ENCODE measurements at regions not wholly inside any gene's neighbourhood (a gene's known extent, or its start where the extent isn't known, plus 50 kb on each side); places are given as distances from the start of the nearest gene placed in this dataset.
A peak's percentile ranks its signal among the peaks of the same experiment; 100 is the strongest.

DNA sequence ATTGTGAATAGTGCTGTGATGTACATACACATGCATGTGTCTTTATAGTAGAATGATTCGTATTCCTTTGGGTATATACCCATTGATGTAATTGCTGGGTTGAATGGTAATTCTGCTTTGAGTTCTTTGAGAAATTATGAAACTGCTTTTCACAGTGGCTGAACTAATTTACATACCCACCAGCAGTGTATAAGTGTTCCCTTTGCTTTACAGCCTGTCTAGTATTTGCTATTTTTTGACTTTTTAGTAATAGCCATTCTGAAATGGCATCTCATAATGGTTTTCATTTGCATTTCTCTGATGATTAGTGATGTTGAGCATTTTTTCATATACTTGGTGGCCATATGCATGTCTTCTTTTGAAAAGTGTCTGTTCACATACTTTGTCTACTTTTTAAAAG lies 54.5 kb upstream of the FAM78B start:
- no CpG with 5 or more reads among the region's 1 CpG for WGBS (ENCODE audit: insufficient coverage)
- Mint-ChIP-seq H3K4me1 (no peaks in the 10 kb centered on the region), H3K9me3 (peaks cover 36 to 53% (median 37%) of the 10 kb centered on the region in 3 donors), H3K36me3 (no peaks in the 10 kb centered on the region), H3K27me3 (peaks cover 0 to 8% of the 10 kb centered on the region in 2 donors), H3K4me3 (no peak overlapping the region), H3K27ac (no peak overlapping the region)
- peaks cover 2% of the 10 kb centered on the region for H3K9me3 ChIP-seq
- no peak overlapping the region for H3K27ac ChIP-seq (ENCODE audit: low read length)
- no peak overlapping the region for H3K4me3 ChIP-seq (ENCODE audit: control insufficient read depth in 1 of 2, extremely low read depth in 1 of 2, low read length in 1 of 2)
- DNase-seq, result no peak
- no peak for ATAC-seq (replicated peaks in 1 of 4)
- H3K4me1 ChIP-seq (ENCODE audit: control insufficient read depth in 1 of 2, extremely low read depth in 1 of 2, insufficient read depth in 2 of 2, low read length in 2 of 2), result no peaks in the 10 kb centered on the region
- ChIA-PET POLR2A (no interaction called here), CTCF (no interaction called here)
- no peaks in the 10 kb centered on the region for H3K36me3 ChIP-seq (ENCODE audit: control insufficient read depth in 2 of 2, extremely low read depth in 1 of 2, insufficient read depth in 1 of 2, low read length in 1 of 2)
- no peaks in the 10 kb centered on the region for H3K27me3 ChIP-seq (replicated peaks in 1 of 2; ENCODE audit: control insufficient read depth in 2 of 2, extremely low read depth in 1 of 2, insufficient read depth in 2 of 2, low read length in 1 of 2)

DNA sequence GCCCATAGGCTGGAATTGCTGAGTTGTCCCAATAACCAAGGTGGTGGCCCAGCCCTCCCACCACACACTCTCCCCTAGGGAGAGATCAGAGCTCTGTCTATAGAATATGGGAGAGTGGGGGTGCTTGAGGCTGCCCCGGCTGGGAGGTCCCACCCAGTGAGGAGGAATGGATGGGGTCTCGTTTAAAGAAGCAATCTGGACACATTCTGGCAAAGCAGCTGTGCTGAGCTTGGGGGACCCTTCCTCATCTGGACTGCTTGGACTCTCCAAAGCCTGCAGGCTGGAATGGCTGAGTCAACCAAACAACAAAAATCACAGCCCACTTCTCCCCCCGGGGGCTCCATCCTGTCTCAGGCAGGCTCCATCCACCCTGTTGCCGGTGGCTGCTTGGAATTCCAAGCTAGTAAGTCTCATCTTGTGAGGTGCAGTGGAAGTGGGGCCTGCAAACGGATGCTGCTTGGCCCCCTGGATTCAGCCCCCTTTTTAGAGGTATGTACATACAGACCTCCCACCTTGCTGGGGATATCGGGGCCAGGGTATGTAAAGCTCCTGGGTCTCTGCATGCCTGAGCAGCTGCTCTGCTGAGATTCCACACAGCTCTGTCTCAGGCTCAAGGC lies 67.1 kb upstream of the FAM78B start:
- Histone ChIP-seq H3K4me3 (ENCODE audit: control insufficient read depth in 1 of 2, extremely low read depth in 1 of 2, low read length in 1 of 2) (no peak overlapping the region), H3K36me3 (ENCODE audit: control insufficient read depth in 2 of 2, extremely low read depth in 1 of 2, insufficient read depth in 1 of 2, low read length in 1 of 2) (no peaks in the 10 kb centered on the region), H3K27ac (ENCODE audit: low read length) (no peak overlapping the region), H3K9me3 (no peaks in the 10 kb centered on the region), H3K27me3 (replicated peaks in 1 of 2; ENCODE audit: control insufficient read depth in 2 of 2, extremely low read depth in 1 of 2, insufficient read depth in 2 of 2, low read length in 1 of 2) (peaks cover 0 to 5% of the 10 kb centered on the region in 2 experiments), H3K4me1 (ENCODE audit: control insufficient read depth in 1 of 2, extremely low read depth in 1 of 2, insufficient read depth in 2 of 2, low read length in 2 of 2) (no peaks in the 10 kb centered on the region)
- Mint-ChIP-seq H3K27me3 (no peaks in the 10 kb centered on the region), H3K36me3 (no peaks in the 10 kb centered on the region), H3K4me3 (no peak overlapping the region), H3K27ac (no peak overlapping the region), H3K9me3 (peaks cover 14 to 38% (median 35%) of the 10 kb centered on the region in 3 donors), H3K4me1 (no peaks in the 10 kb centered on the region)
- 100% methylated on average over 1 of the region's 6 CpGs for WGBS (ENCODE audit: insufficient coverage)
- CTCF ChIA-PET, result no interaction called here
- DNase-seq (no peak), ATAC-seq (replicated peaks in 1 of 4) (no peak)
- POLR2A ChIA-PET, result no interaction called here

DNA sequence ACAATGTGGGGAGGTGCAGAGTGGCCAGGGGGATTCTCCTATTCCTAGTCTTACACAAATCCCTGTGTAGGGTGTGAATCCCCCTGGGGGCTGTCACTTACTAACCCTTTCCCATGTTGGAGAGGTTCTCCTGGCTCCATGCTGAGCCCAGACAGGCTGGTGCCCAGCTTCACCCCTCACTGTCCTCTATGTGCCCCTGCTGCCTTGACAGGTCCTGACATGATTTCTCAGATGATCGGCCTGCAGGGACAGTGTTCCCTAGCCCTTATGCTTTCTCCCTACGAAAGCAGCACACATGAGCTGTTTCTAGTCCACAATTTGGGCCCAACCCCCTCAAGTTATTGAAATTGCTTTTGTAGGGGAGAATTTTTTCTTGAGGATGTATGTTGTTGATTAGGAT lies 68.9 kb upstream of the FAM78B start:
- 100% methylated on average over 2 of the region's 2 CpGs for WGBS (ENCODE audit: insufficient coverage)
- Histone ChIP-seq H3K9me3 (no peaks in the 10 kb centered on the region), H3K27me3 (replicated peaks in 1 of 2; ENCODE audit: control insufficient read depth in 2 of 2, extremely low read depth in 1 of 2, insufficient read depth in 2 of 2, low read length in 1 of 2) (peaks cover 0 to 5% of the 10 kb centered on the region in 2 experiments), H3K36me3 (ENCODE audit: control insufficient read depth in 2 of 2, extremely low read depth in 1 of 2, insufficient read depth in 1 of 2, low read length in 1 of 2) (no peaks in the 10 kb centered on the region), H3K4me1 (ENCODE audit: control insufficient read depth in 1 of 2, extremely low read depth in 1 of 2, insufficient read depth in 2 of 2, low read length in 2 of 2) (no peaks in the 10 kb centered on the region), H3K4me3 (ENCODE audit: control insufficient read depth in 1 of 2, extremely low read depth in 1 of 2, low read length in 1 of 2) (no peak overlapping the region), H3K27ac (ENCODE audit: low read length) (no peak overlapping the region)
- no peak for DNase-seq
- ChIA-PET CTCF (no interaction called here), POLR2A (no interaction called here)
- Mint-ChIP-seq H3K9me3 (peaks cover 11 to 21% (median 17%) of the 10 kb centered on the region in 3 donors), H3K36me3 (no peaks in the 10 kb centered on the region), H3K27me3 (no peaks in the 10 kb centered on the region), H3K4me1 (no peaks in the 10 kb centered on the region), H3K4me3 (no peak overlapping the region), H3K27ac (no peak overlapping the region)
- ATAC-seq (replicated peaks in 1 of 4), result no peak

DNA sequence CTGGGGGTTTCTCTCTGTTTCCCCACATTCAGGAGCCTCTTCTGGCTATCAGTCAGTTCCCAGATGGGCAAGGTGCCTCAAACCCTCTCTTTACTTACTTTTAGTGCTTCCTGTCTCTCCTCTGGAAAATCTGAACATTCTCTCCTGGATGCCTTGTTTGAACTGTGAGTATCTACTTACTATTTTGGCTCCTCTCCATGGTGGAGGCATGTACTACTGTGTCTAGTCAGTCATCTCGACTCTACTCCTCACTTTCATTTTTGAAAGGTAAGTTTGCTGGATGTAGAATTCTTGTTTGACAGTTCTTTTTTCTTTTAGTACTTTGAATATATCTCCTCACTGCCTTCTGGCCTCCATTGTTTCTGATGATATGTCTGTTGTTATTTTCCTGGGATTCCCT lies 70.9 kb upstream of the FAM78B start:
- no peak for DNase-seq
- Histone ChIP-seq H3K36me3 (ENCODE audit: control insufficient read depth in 2 of 2, extremely low read depth in 1 of 2, insufficient read depth in 1 of 2, low read length in 1 of 2) (no peaks in the 10 kb centered on the region), H3K4me1 (ENCODE audit: control insufficient read depth in 1 of 2, extremely low read depth in 1 of 2, insufficient read depth in 2 of 2, low read length in 2 of 2) (no peaks in the 10 kb centered on the region), H3K9me3 (no peaks in the 10 kb centered on the region), H3K27ac (ENCODE audit: low read length) (no peak overlapping the region), H3K4me3 (ENCODE audit: control insufficient read depth in 1 of 2, extremely low read depth in 1 of 2, low read length in 1 of 2) (no peak overlapping the region), H3K27me3 (replicated peaks in 1 of 2; ENCODE audit: control insufficient read depth in 2 of 2, extremely low read depth in 1 of 2, insufficient read depth in 2 of 2, low read length in 1 of 2) (peaks cover 0 to 5% of the 10 kb centered on the region in 2 experiments)
- H3K9me3 Mint-ChIP-seq, result peaks cover 0 to 13% (median 8%) of the 10 kb centered on the region in 3 donors
- no peaks in the 10 kb centered on the region for H3K27me3 Mint-ChIP-seq
- no peak overlapping the region for H3K4me3 Mint-ChIP-seq
- WGBS (ENCODE audit: insufficient coverage), result no CpG with 5 or more reads among the region's 1 CpG
- ChIA-PET CTCF (no interaction called here), POLR2A (no interaction called here)
- H3K36me3 Mint-ChIP-seq, result no peaks in the 10 kb centered on the region
- no peaks in the 10 kb centered on the region for H3K4me1 Mint-ChIP-seq
- no peak overlapping the region for H3K27ac Mint-ChIP-seq
- ATAC-seq (replicated peaks in 1 of 4), result no peak

DNA sequence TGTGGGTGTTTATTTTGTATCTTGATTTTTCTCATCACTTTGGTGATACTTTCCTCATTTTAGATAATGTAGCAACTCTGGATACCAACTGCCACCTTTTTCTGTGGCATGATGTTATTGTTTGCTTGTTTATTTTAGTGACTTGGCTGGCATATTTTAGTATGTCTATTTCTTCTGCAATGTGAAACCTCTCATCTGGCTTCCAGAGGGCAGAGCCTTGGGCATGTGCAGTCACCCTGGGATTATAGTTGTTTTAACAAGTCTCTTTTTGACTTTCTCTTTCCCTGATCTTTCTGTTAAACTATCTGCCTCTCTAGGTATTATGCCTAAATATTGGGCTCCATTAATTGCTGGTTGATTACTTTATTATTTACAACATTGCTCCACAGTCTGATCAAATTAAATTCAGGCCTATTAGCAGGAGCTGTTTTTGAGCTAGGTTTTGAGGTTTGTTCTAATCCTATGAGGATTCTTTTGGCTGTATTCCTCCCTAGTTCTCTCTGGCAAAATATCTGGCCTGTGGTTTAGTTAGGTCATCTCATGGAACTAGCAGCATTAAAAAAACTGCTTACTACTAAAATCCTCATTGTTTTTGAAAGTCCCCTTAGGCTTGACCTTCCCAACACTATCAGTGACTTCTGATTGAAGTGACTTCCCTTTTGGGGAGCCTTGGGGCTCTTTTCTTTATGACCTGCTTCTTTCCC lies 86.4 kb upstream of the FAM78B start:
- H3K4me1 ChIP-seq (ENCODE audit: control insufficient read depth in 1 of 2, extremely low read depth in 1 of 2, insufficient read depth in 2 of 2, low read length in 2 of 2), result no peaks in the 10 kb centered on the region
- no peaks in the 10 kb centered on the region for H3K9me3 ChIP-seq
- no peaks in the 10 kb centered on the region for H3K36me3 Mint-ChIP-seq
- H3K4me1 Mint-ChIP-seq, result no peaks in the 10 kb centered on the region
- H3K9me3 Mint-ChIP-seq, result peaks cover 18 to 33% (median 21%) of the 10 kb centered on the region in 3 donors
- H3K27ac ChIP-seq (ENCODE audit: low read length), result no peak overlapping the region
- no peak overlapping the region for H3K27ac Mint-ChIP-seq
- H3K27me3 ChIP-seq (replicated peaks in 1 of 2; ENCODE audit: control insufficient read depth in 2 of 2, extremely low read depth in 1 of 2, insufficient read depth in 2 of 2, low read length in 1 of 2), result peaks cover 0 to 3% of the 10 kb centered on the region in 2 experiments
- no peak overlapping the region for H3K4me3 ChIP-seq (ENCODE audit: control insufficient read depth in 1 of 2, extremely low read depth in 1 of 2, low read length in 1 of 2)
- no peak overlapping the region for H3K4me3 Mint-ChIP-seq
- CTCF ChIA-PET, result no interaction called here
- no peaks in the 10 kb centered on the region for H3K36me3 ChIP-seq (ENCODE audit: control insufficient read depth in 2 of 2, extremely low read depth in 1 of 2, insufficient read depth in 1 of 2, low read length in 1 of 2)
- no peak for DNase-seq
- ATAC-seq (replicated peaks in 1 of 4), result no peak
- H3K27me3 Mint-ChIP-seq, result peaks cover 0 to 1% of the 10 kb centered on the region in 2 donors
- POLR2A ChIA-PET, result no interaction called here

- H3K4me1 Mint-ChIP-seq, result no peaks in the 10 kb centered on the region
- DNase-seq (no peak), ATAC-seq (replicated peaks in 1 of 4) (peak in 1 of 4 experiments; percentile 11)
- Histone ChIP-seq H3K27me3 (replicated peaks in 1 of 2; ENCODE audit: control insufficient read depth in 2 of 2, extremely low read depth in 1 of 2, insufficient read depth in 2 of 2, low read length in 1 of 2) (peaks cover 0 to 3% of the 10 kb centered on the region in 2 experiments), H3K4me3 (ENCODE audit: control insufficient read depth in 1 of 2, extremely low read depth in 1 of 2, low read length in 1 of 2) (no peak overlapping the region), H3K36me3 (ENCODE audit: control insufficient read depth in 2 of 2, extremely low read depth in 1 of 2, insufficient read depth in 1 of 2, low read length in 1 of 2) (no peaks in the 10 kb centered on the region), H3K27ac (ENCODE audit: low read length) (no peak overlapping the region), H3K4me1 (ENCODE audit: control insufficient read depth in 1 of 2, extremely low read depth in 1 of 2, insufficient read depth in 2 of 2, low read length in 2 of 2) (no peaks in the 10 kb centered on the region), H3K9me3 (no peaks in the 10 kb centered on the region)
- H3K36me3 Mint-ChIP-seq, result no peaks in the 10 kb centered on the region
- ChIA-PET CTCF (no interaction called here), POLR2A (no interaction called here)
- WGBS (ENCODE audit: insufficient coverage), result 74% methylated on average over 3 of the region's 3 CpGs
- peaks cover 11 to 25% (median 21%) of the 10 kb centered on the region in 3 donors for H3K9me3 Mint-ChIP-seq
- no peak overlapping the region for H3K4me3 Mint-ChIP-seq
- no peak overlapping the region for H3K27ac Mint-ChIP-seq
- H3K27me3 Mint-ChIP-seq, result peaks cover 0 to 1% of the 10 kb centered on the region in 2 donors
Observed at GRCh38 chr1:166258017-166258416, 91.2 kb upstream of the FAM78B start.
